Duodenal mucosa (tissue), 2 donors: ENCODE measurements at regions not wholly inside any gene's neighbourhood (a gene's known extent, or its start where the extent isn't known, plus 50 kb on each side); places are given as distances from the start of the nearest gene placed in this dataset.
"Not testable (repeated sequence)": the region's sequence is repeated elsewhere in the genome, so short reads cannot be mapped to it uniquely, and the experiment has no call there.

Experiments
- H3K27ac ChIP-seq: one replicate; pipeline ENCODE4 v1.7.0; 2013; ENCODE audit warnings: low read depth, low read length
- H3K27me3 ChIP-seq, 2 donors: one replicate each; pipeline ENCODE4 v1.7.0; 2013; ENCODE audit warnings: low read length in 2 of 2, control low read depth in 1 of 2; ENCODE audit not compliant: insufficient read depth in 2 of 2, control insufficient read depth in 1 of 2
- H3K36me3 ChIP-seq, 2 donors: one replicate each; pipeline ENCODE4 v1.7.0; 2013; ENCODE audit warnings: low read length in 2 of 2, control low read depth in 1 of 2; ENCODE audit not compliant: insufficient read depth in 2 of 2, control insufficient read depth in 1 of 2
- H3K4me1 ChIP-seq, 2 donors: one replicate each; pipeline ENCODE4 v1.7.0; 2013; ENCODE audit warnings: low read length in 2 of 2, control low read depth in 1 of 2; ENCODE audit not compliant: insufficient read depth in 2 of 2, control insufficient read depth in 1 of 2
- H3K4me3 ChIP-seq, 2 donors: one replicate each; pipeline ENCODE4 v1.7.0; 2013; ENCODE audit warnings: low read length in 2 of 2, low read depth in 1 of 2
- H3K9ac ChIP-seq, 2 donors: one replicate each; pipeline ENCODE4 v1.7.0; 2013; ENCODE audit warnings: low read length in 2 of 2, low read depth in 1 of 2
- H3K9me3 ChIP-seq, 2 donors: one replicate each; pipeline ENCODE4 v1.7.0; 2013; ENCODE audit warnings: low read length in 2 of 2, control low read depth in 1 of 2; ENCODE audit not compliant: control insufficient read depth in 1 of 2

DNA sequence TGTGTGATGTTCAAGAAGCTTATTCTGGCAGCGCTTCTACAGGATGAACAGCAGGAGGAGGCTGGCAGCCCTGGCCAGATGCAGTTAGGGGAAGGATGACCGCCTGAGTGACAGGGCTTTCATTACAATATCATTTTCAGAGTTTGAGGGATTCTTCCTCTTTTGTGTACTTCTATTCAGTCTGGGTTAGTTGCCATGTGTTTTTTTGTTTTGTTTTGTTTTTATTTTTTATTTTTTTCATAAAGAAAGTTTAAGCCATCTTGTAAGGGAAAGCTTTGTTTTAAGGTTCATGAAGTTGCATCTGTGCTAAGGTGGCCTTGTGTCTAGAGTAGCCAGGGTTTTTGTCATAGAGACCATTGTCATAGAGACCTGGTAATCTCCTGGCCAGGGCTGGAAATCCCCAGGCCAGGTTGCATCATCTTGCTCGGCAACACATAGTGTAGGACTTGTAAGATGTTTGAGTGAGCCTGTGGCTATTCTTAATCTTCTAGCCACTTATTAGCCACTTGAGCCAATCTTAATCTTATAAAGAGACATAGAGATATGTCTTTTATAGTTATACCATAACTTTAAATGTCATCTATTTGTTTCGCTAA lies 230.5 kb upstream of the TMEM229A start:
- no peaks in the 10 kb centered on the region for H3K36me3 ChIP-seq
- no peak overlapping the region for H3K9ac ChIP-seq
- H3K4me3 ChIP-seq: no peak overlapping the region
- no peaks in the 10 kb centered on the region for H3K4me1 ChIP-seq
- H3K27ac ChIP-seq: no peak overlapping the region
- no peaks in the 10 kb centered on the region for H3K27me3 ChIP-seq
- no peaks in the 10 kb centered on the region for H3K9me3 ChIP-seq

DNA sequence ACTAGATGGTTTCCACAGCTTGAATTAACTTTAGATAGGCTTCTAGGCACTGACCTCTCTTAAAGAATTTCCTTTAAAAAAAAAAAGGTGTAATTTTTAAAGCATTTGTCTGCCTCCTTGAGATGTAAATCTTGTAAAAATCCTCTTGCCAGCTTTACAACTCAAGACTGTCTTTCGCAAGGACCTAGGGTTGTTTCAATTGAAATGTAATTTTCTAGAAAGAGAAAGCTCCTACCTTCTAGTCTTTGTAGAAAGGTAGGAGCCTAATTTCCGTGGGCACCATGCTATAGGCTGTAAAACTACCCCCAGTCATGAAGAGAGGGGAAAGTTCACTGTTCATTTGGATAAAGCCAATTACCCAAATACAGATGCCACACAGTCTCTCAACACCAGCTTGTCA lies 228.8 kb upstream of the TMEM229A start:
- Histone ChIP-seq H3K9ac (no peak overlapping the region), H3K4me3 (no peak overlapping the region), H3K4me1 (no peaks in the 10 kb centered on the region), H3K36me3 (no peaks in the 10 kb centered on the region), H3K27me3 (no peaks in the 10 kb centered on the region), H3K9me3 (no peaks in the 10 kb centered on the region), H3K27ac (no peak overlapping the region)

DNA sequence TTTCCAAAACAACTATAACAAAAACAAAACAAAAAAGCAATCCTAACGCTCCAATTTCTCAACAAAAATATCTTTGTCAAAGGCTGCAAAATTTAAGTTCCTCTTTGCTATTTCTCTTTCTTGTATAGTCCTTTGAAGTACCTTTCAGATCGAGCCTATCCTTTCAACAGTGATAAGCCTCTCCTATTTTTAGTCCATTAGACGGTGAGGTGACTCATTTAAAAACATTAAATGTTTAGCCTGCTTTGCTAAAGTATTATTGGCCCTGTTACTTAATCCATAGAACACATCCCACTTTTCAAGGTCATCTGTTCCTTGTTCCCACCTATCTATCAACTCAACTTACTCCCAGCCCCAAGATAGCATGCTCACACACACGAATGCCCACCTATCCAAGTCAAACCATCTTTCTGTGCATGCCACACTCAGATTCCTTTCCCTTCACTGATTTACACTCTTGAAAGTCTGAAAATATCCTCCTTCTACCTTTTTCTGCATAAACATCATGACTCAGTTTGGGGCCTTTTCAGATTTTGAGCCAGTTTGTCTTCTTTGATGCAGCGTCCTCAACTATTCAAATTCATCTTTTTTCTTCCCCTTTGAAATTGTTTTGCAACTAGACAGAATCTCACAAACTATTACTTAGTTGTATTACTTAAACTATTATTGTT lies 224.9 kb upstream of the TMEM229A start:
- H3K9ac ChIP-seq: no peak overlapping the region
- no peaks in the 10 kb centered on the region for H3K4me1 ChIP-seq
- no peaks in the 10 kb centered on the region for H3K36me3 ChIP-seq
- H3K27me3 ChIP-seq: no peaks in the 10 kb centered on the region
- H3K9me3 ChIP-seq: no peaks in the 10 kb centered on the region
- H3K4me3 ChIP-seq: no peak overlapping the region
- no peak overlapping the region for H3K27ac ChIP-seq

DNA sequence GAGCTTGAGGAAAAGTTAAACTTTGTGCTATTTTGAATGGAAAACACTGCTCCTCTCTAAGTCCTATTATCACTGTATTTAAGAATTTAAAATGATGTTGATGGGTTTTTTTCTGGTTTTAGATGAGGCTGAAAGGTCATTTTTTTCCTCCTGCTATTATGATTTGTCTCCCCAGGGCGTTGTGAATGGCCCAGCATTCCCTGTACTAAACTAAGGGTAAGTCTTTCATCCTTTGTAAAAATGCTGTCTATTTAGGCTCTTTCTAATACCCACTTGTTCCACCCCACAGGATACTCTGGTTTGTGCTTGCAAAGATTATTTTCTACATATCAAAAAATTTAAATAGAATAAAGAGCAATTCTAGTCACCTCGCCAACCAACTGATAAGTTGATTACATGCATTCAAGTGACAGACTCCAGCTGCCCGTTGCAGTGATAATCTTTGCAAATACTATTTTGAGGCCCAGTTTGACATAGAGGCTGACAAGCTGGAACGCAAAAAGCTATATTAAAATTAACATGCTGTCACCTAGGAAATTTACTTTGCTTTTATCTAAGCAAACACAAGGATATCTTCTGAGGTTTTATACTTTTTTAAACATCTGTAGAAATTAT lies 222.3 kb upstream of the TMEM229A start:
- no peaks in the 10 kb centered on the region for H3K9me3 ChIP-seq

DNA sequence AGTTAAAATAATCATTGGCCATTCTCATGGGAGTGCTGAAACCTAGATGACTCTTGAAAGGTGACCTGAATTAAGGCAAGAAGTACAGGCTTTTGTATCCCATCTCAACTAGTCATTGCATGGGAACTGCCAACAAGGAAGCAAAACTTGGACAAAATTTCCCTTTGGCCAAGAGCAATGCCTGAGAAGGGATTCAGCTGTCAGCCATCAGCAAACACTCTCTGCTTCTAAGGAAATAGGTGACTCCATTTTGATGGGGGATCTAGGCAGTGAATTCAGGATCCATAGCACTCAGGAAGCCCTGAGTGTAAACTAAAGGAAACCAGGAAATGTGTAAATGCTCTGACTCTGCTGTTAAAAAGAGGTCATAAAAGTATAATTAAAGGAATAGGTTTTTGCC lies 221.5 kb upstream of the TMEM229A start:
- H3K27me3 ChIP-seq: no peaks in the 10 kb centered on the region
- no peak overlapping the region for H3K9ac ChIP-seq
- no peaks in the 10 kb centered on the region for H3K36me3 ChIP-seq
- H3K27ac ChIP-seq: no peak overlapping the region
- H3K4me3 ChIP-seq: no peak overlapping the region
- H3K9me3 ChIP-seq: no peaks in the 10 kb centered on the region
- no peaks in the 10 kb centered on the region for H3K4me1 ChIP-seq

More for the DNA sequence above, 222.3 kb upstream of the TMEM229A start:
- H3K9ac ChIP-seq: no peak overlapping the region
- H3K4me1 ChIP-seq: no peaks in the 10 kb centered on the region
- H3K36me3 ChIP-seq: no peaks in the 10 kb centered on the region
- H3K4me3 ChIP-seq: no peak overlapping the region
- H3K27me3 ChIP-seq: no peaks in the 10 kb centered on the region
- H3K27ac ChIP-seq: no peak overlapping the region

DNA sequence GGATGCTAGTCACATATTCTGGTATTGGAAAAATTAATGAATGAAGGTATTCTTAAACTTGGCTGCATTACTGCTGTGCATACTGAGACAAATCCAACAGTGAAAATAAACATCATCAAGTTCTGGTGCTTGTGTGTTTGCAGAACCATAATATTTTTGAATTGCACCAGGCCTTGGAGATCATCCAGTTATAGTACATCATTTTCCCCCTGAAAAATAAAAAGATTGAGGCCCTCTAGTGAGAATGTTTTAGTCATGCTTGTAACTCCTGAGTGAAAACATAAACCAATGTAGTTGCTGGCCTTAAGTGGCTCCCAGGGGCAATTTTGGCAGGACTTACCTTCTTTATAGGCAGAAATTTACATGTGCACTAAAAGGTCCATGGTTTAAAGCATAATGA lies 218.8 kb upstream of the TMEM229A start:
- Histone ChIP-seq H3K27ac (no peak overlapping the region), H3K9ac (no peak overlapping the region), H3K4me1 (no peaks in the 10 kb centered on the region), H3K36me3 (no peaks in the 10 kb centered on the region), H3K27me3 (no peaks in the 10 kb centered on the region), H3K4me3 (no peak overlapping the region), H3K9me3 (no peaks in the 10 kb centered on the region)

DNA sequence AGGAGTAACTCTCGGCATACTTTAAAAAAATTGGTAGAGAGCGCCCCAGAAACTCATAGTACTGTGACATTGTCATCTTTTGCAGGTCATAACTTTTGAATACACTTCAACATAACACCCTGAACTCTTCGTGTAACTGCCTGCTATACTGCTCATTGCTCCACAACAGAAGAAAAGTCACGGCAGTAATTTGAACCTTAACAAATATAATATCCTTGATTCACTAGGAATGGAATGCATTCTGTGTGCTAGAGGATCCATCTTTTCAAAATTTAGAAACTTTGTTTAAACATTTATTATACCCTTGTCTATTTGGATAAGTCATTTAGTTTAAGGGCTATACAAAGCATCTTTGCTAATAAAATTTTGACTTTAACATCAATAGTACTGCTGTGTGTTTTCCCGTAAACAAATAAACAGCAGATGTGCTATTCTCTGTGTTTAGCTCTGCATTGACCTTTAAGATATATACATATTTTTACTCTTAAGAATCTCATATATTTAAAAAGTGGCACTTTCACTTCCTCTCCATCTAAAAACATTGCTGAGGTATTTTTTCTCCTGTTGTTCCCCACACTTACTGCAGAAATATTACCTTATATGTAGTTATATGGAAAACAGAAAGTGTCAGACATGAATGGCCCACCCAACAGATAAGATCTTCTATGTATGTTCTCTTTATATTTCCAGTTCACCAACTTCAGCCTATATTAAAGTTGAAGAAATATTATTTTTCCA lies 217.6 kb upstream of the TMEM229A start:
- Histone ChIP-seq H3K9me3 (no peaks in the 10 kb centered on the region), H3K4me1 (no peaks in the 10 kb centered on the region), H3K36me3 (no peaks in the 10 kb centered on the region), H3K27ac (no peak overlapping the region), H3K4me3 (no peak overlapping the region), H3K27me3 (no peaks in the 10 kb centered on the region), H3K9ac (no peak overlapping the region)

DNA sequence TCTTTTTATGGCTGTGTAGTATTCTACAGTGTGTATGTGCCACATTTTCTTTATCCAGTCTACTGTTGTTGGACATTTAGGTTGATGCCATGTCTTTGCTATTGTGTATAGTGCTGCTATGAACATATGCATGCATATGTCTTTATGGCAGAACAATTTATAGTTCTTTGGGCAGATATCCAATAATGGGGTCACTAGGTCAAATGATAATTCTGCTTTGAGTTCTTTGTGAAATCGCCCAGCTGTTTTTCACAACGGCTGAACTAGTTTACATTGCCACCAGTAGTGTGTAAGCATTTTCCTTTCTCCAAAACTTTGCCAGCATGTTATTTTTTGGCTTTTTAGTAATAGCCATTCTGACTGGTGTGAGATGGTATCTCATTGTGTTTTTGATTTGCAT lies 214.8 kb upstream of the TMEM229A start:
- Histone ChIP-seq H3K27ac (no peak overlapping the region), H3K36me3 (no peaks in the 10 kb centered on the region), H3K4me3 (no peak overlapping the region), H3K9ac (no peak overlapping the region), H3K27me3 (no peaks in the 10 kb centered on the region), H3K9me3 (no peaks in the 10 kb centered on the region), H3K4me1 (no peaks in the 10 kb centered on the region)

DNA sequence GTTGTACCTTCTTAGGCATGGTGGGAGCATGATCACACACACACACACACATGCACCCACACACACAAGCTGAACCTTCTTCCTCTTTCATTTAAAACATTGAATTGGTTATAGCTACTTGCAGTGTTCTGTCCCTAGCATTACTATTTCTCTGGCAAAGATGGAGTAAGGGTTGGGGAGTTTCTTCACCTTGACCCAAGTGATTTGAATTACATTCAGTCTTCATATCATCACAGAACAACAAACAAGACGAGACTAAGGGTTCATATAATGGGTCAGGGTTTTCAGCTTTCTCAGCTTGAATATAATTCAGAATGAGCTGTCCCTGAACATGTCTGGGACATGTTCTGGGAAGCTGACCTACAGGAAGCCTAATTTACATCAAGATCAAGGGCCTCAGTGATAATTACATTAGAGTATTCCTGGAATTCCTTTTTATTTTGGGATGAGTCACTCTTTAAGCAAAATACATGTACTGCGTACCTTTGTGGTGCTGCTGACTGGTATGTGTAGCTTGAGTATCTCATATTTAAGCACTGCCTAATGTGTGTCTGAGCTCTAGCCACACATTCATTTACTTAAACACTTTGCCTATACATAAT lies 213.5 kb upstream of the TMEM229A start:
- H3K9ac ChIP-seq: no peak overlapping the region
- H3K27ac ChIP-seq: no peak overlapping the region
- no peaks in the 10 kb centered on the region for H3K9me3 ChIP-seq
- no peaks in the 10 kb centered on the region for H3K4me1 ChIP-seq
- no peak overlapping the region for H3K4me3 ChIP-seq
- H3K36me3 ChIP-seq: no peaks in the 10 kb centered on the region
- no peaks in the 10 kb centered on the region for H3K27me3 ChIP-seq

DNA sequence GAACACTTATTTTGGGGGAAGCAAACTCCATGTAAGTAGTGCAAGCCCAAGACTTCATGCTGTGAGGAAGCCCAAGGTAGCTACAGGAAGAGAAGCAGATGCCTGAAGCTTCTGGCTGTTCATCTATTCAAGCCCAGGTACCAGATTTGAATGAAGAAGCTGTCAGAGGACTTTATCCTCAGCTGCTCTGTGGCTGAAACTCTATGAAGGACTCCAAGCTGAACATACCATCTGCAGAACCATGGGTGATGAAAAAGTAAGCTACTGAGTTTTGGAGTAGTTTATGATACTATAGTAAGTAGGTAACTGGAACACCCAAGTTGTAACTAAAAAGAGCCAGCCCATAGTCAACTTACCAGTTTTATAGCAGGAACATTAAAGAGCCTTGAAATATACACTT lies 211.6 kb upstream of the TMEM229A start:
- H3K4me1 ChIP-seq, H3K27me3 ChIP-seq, H3K27ac ChIP-seq, H3K36me3 ChIP-seq, H3K9me3 ChIP-seq, H3K4me3 ChIP-seq, H3K9ac ChIP-seq: not testable (repeated sequence)
